ENCODE measurements at regions not wholly inside any gene's neighbourhood (a gene's known extent, or its start where the extent isn't known, plus 50 kb on each side); places are given as distances from the start of the nearest gene placed in this dataset.

GRCh38 chr13:34241332-34241731 lies 423.4 kb downstream of the RFC3 start:
- CTCF ChIA-PET = no interaction called here
- Mint-ChIP-seq H3K27me3 (no peaks in the 10 kb centered on the region), H3K4me1 (no peaks in the 10 kb centered on the region), H3K9me3 (peaks cover 6% of the 10 kb centered on the region), H3K27ac (no peak overlapping the region), H3K4me3 (no peak overlapping the region), H3K36me3 (no peaks in the 10 kb centered on the region)
- DNase-seq = no peak

GRCh38 chr13:34243403-34243802 lies 425.5 kb downstream of the RFC3 start:
- Mint-ChIP-seq H3K36me3 (no peaks in the 10 kb centered on the region), H3K27me3 (no peaks in the 10 kb centered on the region), H3K4me1 (no peaks in the 10 kb centered on the region), H3K4me3 (no peak overlapping the region), H3K27ac (no peak overlapping the region), H3K9me3 (peaks cover 2% of the 10 kb centered on the region)
- DNase-seq = no peak
- CTCF ChIA-PET = no interaction called here

GRCh38 chr13:34246511-34246910 lies 428.6 kb downstream of the RFC3 start:
- H3K4me1 Mint-ChIP-seq = no peaks in the 10 kb centered on the region
- CTCF ChIA-PET = no interaction called here

GRCh38 chr13:34247596-34247995 lies 429.6 kb downstream of the RFC3 start:
- no peak for DNase-seq
- Mint-ChIP-seq H3K27ac (no peak overlapping the region), H3K27me3 (no peaks in the 10 kb centered on the region), H3K36me3 (no peaks in the 10 kb centered on the region), H3K4me3 (no peak overlapping the region), H3K4me1 (no peaks in the 10 kb centered on the region), H3K9me3 (no peaks in the 10 kb centered on the region)
- CTCF ChIA-PET = no interaction called here

More at GRCh38 chr13:34246511-34246910, 428.6 kb downstream of the RFC3 start:
- Mint-ChIP-seq H3K9me3 (no peaks in the 10 kb centered on the region), H3K27me3 (no peaks in the 10 kb centered on the region), H3K27ac (no peak overlapping the region), H3K4me3 (no peak overlapping the region), H3K36me3 (no peaks in the 10 kb centered on the region)
- no peak for DNase-seq

- Mint-ChIP-seq H3K4me1 (no peaks in the 10 kb centered on the region), H3K27ac (no peak overlapping the region), H3K9me3 (peaks cover 4% of the 10 kb centered on the region), H3K4me3 (no peak overlapping the region), H3K27me3 (no peaks in the 10 kb centered on the region), H3K36me3 (no peaks in the 10 kb centered on the region)
- CTCF ChIA-PET = no interaction called here
- DNase-seq = no peak
Measured at GRCh38 chr13:34249546-34250039, 431.6 kb downstream of the RFC3 start.

GRCh38 chr13:34250151-34250670 lies 432.3 kb downstream of the RFC3 start:
- Mint-ChIP-seq H3K27me3 (no peaks in the 10 kb centered on the region), H3K36me3 (no peaks in the 10 kb centered on the region), H3K27ac (no peak overlapping the region), H3K4me1 (no peaks in the 10 kb centered on the region), H3K9me3 (peaks cover 5% of the 10 kb centered on the region), H3K4me3 (no peak overlapping the region)
- CTCF ChIA-PET = no interaction called here
- DNase-seq = no peak

- Mint-ChIP-seq H3K4me3 (no peak overlapping the region), H3K27me3 (no peaks in the 10 kb centered on the region), H3K27ac (no peak overlapping the region), H3K36me3 (no peaks in the 10 kb centered on the region), H3K4me1 (no peaks in the 10 kb centered on the region), H3K9me3 (peaks cover 5% of the 10 kb centered on the region)
- CTCF ChIA-PET = no interaction called here
- DNase-seq = no peak
Measured at GRCh38 chr13:34254366-34254765, 436.4 kb downstream of the RFC3 start.

GRCh38 chr13:34255711-34256110 lies 437.8 kb downstream of the RFC3 start:
- no peaks in the 10 kb centered on the region for H3K36me3 Mint-ChIP-seq
- H3K4me1 Mint-ChIP-seq = no peaks in the 10 kb centered on the region
- H3K27me3 Mint-ChIP-seq = no peaks in the 10 kb centered on the region
- no peak for DNase-seq
- H3K9me3 Mint-ChIP-seq = peaks cover 5% of the 10 kb centered on the region
- CTCF ChIA-PET = no interaction called here
- H3K27ac Mint-ChIP-seq = no peak overlapping the region
- H3K4me3 Mint-ChIP-seq = no peak overlapping the region

- Mint-ChIP-seq H3K9me3 (peaks cover 5% of the 10 kb centered on the region), H3K4me3 (no peak overlapping the region)
- DNase-seq = no peak
Measured at GRCh38 chr13:34256236-34256635, 438.3 kb downstream of the RFC3 start.

GRCh38 chr13:34257966-34258365 lies 440.0 kb downstream of the RFC3 start:
- CTCF ChIA-PET = no interaction called here
- Mint-ChIP-seq H3K27me3 (no peaks in the 10 kb centered on the region), H3K36me3 (no peaks in the 10 kb centered on the region), H3K9me3 (peaks cover 5% of the 10 kb centered on the region), H3K4me1 (no peaks in the 10 kb centered on the region), H3K27ac (no peak overlapping the region), H3K4me3 (no peak overlapping the region)
- DNase-seq = no peak

More at GRCh38 chr13:34256236-34256635, 438.3 kb downstream of the RFC3 start:
- CTCF ChIA-PET = no interaction called here
- Mint-ChIP-seq H3K27ac (no peak overlapping the region), H3K36me3 (no peaks in the 10 kb centered on the region), H3K27me3 (no peaks in the 10 kb centered on the region), H3K4me1 (no peaks in the 10 kb centered on the region)

- no peak for DNase-seq
- Mint-ChIP-seq H3K9me3 (peaks cover 4% of the 10 kb centered on the region), H3K4me1 (no peaks in the 10 kb centered on the region), H3K27me3 (no peaks in the 10 kb centered on the region), H3K27ac (no peak overlapping the region), H3K36me3 (no peaks in the 10 kb centered on the region), H3K4me3 (no peak overlapping the region)
- CTCF ChIA-PET = no interaction called here
Measured at GRCh38 chr13:34258646-34259386, 440.9 kb downstream of the RFC3 start.

GRCh38 chr13:34263681-34264080 lies 445.7 kb downstream of the RFC3 start:
- no peak for DNase-seq
- Mint-ChIP-seq H3K4me3 (no peak overlapping the region), H3K27me3 (no peaks in the 10 kb centered on the region), H3K36me3 (no peaks in the 10 kb centered on the region), H3K27ac (no peak overlapping the region), H3K9me3 (no peaks in the 10 kb centered on the region), H3K4me1 (no peaks in the 10 kb centered on the region)
- CTCF ChIA-PET = no interaction called here

- CTCF ChIA-PET = no interaction called here
- Mint-ChIP-seq H3K27ac (no peak overlapping the region), H3K27me3 (no peaks in the 10 kb centered on the region), H3K36me3 (no peaks in the 10 kb centered on the region), H3K4me1 (no peaks in the 10 kb centered on the region), H3K4me3 (no peak overlapping the region), H3K9me3 (no peaks in the 10 kb centered on the region)
- DNase-seq = no peak
Measured at GRCh38 chr13:34265046-34265679, 447.2 kb downstream of the RFC3 start.

GRCh38 chr13:34276764-34277163 lies 458.8 kb downstream of the RFC3 start:
- Mint-ChIP-seq H3K9me3 (peaks cover 6% of the 10 kb centered on the region), H3K27ac (no peak overlapping the region), H3K4me1 (no peaks in the 10 kb centered on the region), H3K36me3 (no peaks in the 10 kb centered on the region), H3K4me3 (no peak overlapping the region), H3K27me3 (no peaks in the 10 kb centered on the region)
- CTCF ChIA-PET = no interaction called here
- DNase-seq = no peak

GRCh38 chr13:34277936-34278335 lies 460.0 kb downstream of the RFC3 start:
- Mint-ChIP-seq H3K4me3 (no peak overlapping the region), H3K27ac (no peak overlapping the region), H3K27me3 (no peaks in the 10 kb centered on the region), H3K9me3 (peaks cover 6% of the 10 kb centered on the region), H3K36me3 (no peaks in the 10 kb centered on the region), H3K4me1 (no peaks in the 10 kb centered on the region)
- no peak for DNase-seq
- CTCF ChIA-PET = no interaction called here
